ENCODE measurements at regions not wholly inside any gene's neighbourhood (a gene's known extent, or its start where the extent isn't known, plus 50 kb on each side); places are given as distances from the start of the nearest gene placed in this dataset.

- no peak for DNase-seq (ENCODE audit: insufficient read length, low spot score)
- no peak for FAIRE-seq
- TF ChIP-seq POLR2A (IDR thresholded peaks at IDR 0.05; ENCODE audit: low read depth, low read length): no peak
Observed at GRCh38 chr2:187138265-187138664, 289.3 kb upstream of the ZSWIM2 start.

- DNase-seq (ENCODE audit: insufficient read length, low spot score) (no peak), FAIRE-seq (no peak)
- no peak for TF ChIP-seq POLR2A (IDR thresholded peaks at IDR 0.05; ENCODE audit: low read depth, low read length)
Observed at GRCh38 chr2:187136646-187137045, 287.7 kb upstream of the ZSWIM2 start.

GRCh38 chr2:187134306-187134705, 285.3 kb upstream of the ZSWIM2 start:
- FAIRE-seq (no peak), DNase-seq (ENCODE audit: insufficient read length, low spot score) (no peak)
- TF ChIP-seq POLR2A (IDR thresholded peaks at IDR 0.05; ENCODE audit: low read depth, low read length): no peak

- FAIRE-seq: no peak
- DNase-seq (ENCODE audit: insufficient read length, low spot score): no peak
- TF ChIP-seq POLR2A (IDR thresholded peaks at IDR 0.05; ENCODE audit: low read depth, low read length): no peak
Observed at GRCh38 chr2:187129868-187130267, 280.9 kb upstream of the ZSWIM2 start.

GRCh38 chr2:187129306-187129705, 280.3 kb upstream of the ZSWIM2 start:
- TF ChIP-seq POLR2A (IDR thresholded peaks at IDR 0.05; ENCODE audit: low read depth, low read length): no peak
- no peak for FAIRE-seq

GRCh38 chr2:187126247-187127005, 277.5 kb upstream of the ZSWIM2 start:
- no peak for FAIRE-seq
- no peak for DNase-seq (ENCODE audit: insufficient read length, low spot score)
- no peak for TF ChIP-seq POLR2A (IDR thresholded peaks at IDR 0.05; ENCODE audit: low read depth, low read length)

More at GRCh38 chr2:187129306-187129705, 280.3 kb upstream of the ZSWIM2 start:
- DNase-seq (ENCODE audit: insufficient read length, low spot score): no peak

- FAIRE-seq: no peak
- no peak for DNase-seq (ENCODE audit: insufficient read length, low spot score)
Observed at GRCh38 chr2:187125318-187125717, 276.3 kb upstream of the ZSWIM2 start.

GRCh38 chr2:187124529-187124928, 275.6 kb upstream of the ZSWIM2 start:
- TF ChIP-seq POLR2A (IDR thresholded peaks at IDR 0.05; ENCODE audit: low read depth, low read length): no peak
- no peak for DNase-seq (ENCODE audit: insufficient read length, low spot score)
- no peak for FAIRE-seq

More at GRCh38 chr2:187125318-187125717, 276.3 kb upstream of the ZSWIM2 start:
- TF ChIP-seq POLR2A (IDR thresholded peaks at IDR 0.05; ENCODE audit: low read depth, low read length): no peak

- no peak for TF ChIP-seq POLR2A (IDR thresholded peaks at IDR 0.05; ENCODE audit: low read depth, low read length)
- FAIRE-seq: no peak
- no peak for DNase-seq (ENCODE audit: insufficient read length, low spot score)
Observed at GRCh38 chr2:187118331-187119099, 269.5 kb upstream of the ZSWIM2 start.

- FAIRE-seq: no peak
- TF ChIP-seq POLR2A (IDR thresholded peaks at IDR 0.05; ENCODE audit: low read depth, low read length): no peak
- no peak for DNase-seq (ENCODE audit: insufficient read length, low spot score)
Observed at GRCh38 chr2:187117483-187117882, 268.5 kb upstream of the ZSWIM2 start.

GRCh38 chr2:187115627-187116026, 266.7 kb upstream of the ZSWIM2 start:
- DNase-seq (ENCODE audit: insufficient read length, low spot score) (no peak), FAIRE-seq (no peak)
- TF ChIP-seq POLR2A (IDR thresholded peaks at IDR 0.05; ENCODE audit: low read depth, low read length): no peak

- no peak for DNase-seq (ENCODE audit: insufficient read length, low spot score)
- no peak for FAIRE-seq
- no peak for TF ChIP-seq POLR2A (IDR thresholded peaks at IDR 0.05; ENCODE audit: low read depth, low read length)
Observed at GRCh38 chr2:187107001-187107400, 258.0 kb upstream of the ZSWIM2 start.

- TF ChIP-seq POLR2A (IDR thresholded peaks at IDR 0.05; ENCODE audit: low read depth, low read length): no peak
- FAIRE-seq: no peak
- DNase-seq (ENCODE audit: insufficient read length, low spot score): no peak
Observed at GRCh38 chr2:187105218-187105617, 256.2 kb upstream of the ZSWIM2 start.

GRCh38 chr2:187102381-187102780, 253.4 kb upstream of the ZSWIM2 start:
- TF ChIP-seq POLR2A (IDR thresholded peaks at IDR 0.05; ENCODE audit: low read depth, low read length): no peak
- DNase-seq (ENCODE audit: insufficient read length, low spot score): no peak

GRCh38 chr2:187098154-187098553, 249.2 kb upstream of the ZSWIM2 start:
- no peak for FAIRE-seq
- no peak for DNase-seq (ENCODE audit: insufficient read length, low spot score)
- TF ChIP-seq POLR2A (IDR thresholded peaks at IDR 0.05; ENCODE audit: low read depth, low read length): no peak

More at GRCh38 chr2:187102381-187102780, 253.4 kb upstream of the ZSWIM2 start:
- FAIRE-seq: no peak
